ENCODE measurements at regions not wholly inside any gene's neighbourhood (a gene's known extent, or its start where the extent isn't known, plus 50 kb on each side); places are given as distances from the start of the nearest gene placed in this dataset.

GRCh38 chr11:42713753-42714152, 598.0 kb upstream of the API5 start:
- Histone ChIP-seq H3K36me3 (no peaks in the 10 kb centered on the region), H3K27ac (no peak overlapping the region), H3K9me3 (ENCODE audit: low read depth) (no peaks in the 10 kb centered on the region), H3K4me1 (ENCODE audit: low read depth) (no peaks in the 10 kb centered on the region), H3K27me3 (no peaks in the 10 kb centered on the region), H3K4me3 (no peak overlapping the region)
- TF ChIP-seq CTCF (IDR thresholded peaks at IDR 0.05; ENCODE audit: low read depth, low read length): no peak
- no peak for DNase-seq (ENCODE audit: low read depth in 1 of 2, low spot score in 1 of 2)

- Histone ChIP-seq H3K36me3 (no peaks in the 10 kb centered on the region), H3K4me1 (ENCODE audit: low read depth) (no peaks in the 10 kb centered on the region), H3K9me3 (ENCODE audit: low read depth) (no peaks in the 10 kb centered on the region), H3K4me3 (no peak overlapping the region), H3K27me3 (no peaks in the 10 kb centered on the region), H3K27ac (no peak overlapping the region)
- no peak for TF ChIP-seq CTCF (IDR thresholded peaks at IDR 0.05; ENCODE audit: low read depth, low read length)
- no peak for DNase-seq (ENCODE audit: low read depth in 1 of 2, low spot score in 1 of 2)
These were observed 590.9 kb upstream of the API5 start for GRCh38 chr11:42720716-42721563.

GRCh38 chr11:42727879-42728278, 583.9 kb upstream of the API5 start:
- no peak for TF ChIP-seq CTCF (IDR thresholded peaks at IDR 0.05; ENCODE audit: low read depth, low read length)

GRCh38 chr11:42762348-42762747, 549.4 kb upstream of the API5 start:
- no peaks in the 10 kb centered on the region for H3K36me3 ChIP-seq
- no peak for TF ChIP-seq CTCF (IDR thresholded peaks at IDR 0.05; ENCODE audit: low read depth, low read length)
- no peak overlapping the region for H3K4me3 ChIP-seq
- H3K27me3 ChIP-seq: no peaks in the 10 kb centered on the region
- no peak overlapping the region for H3K27ac ChIP-seq
- no peaks in the 10 kb centered on the region for H3K9me3 ChIP-seq (ENCODE audit: low read depth)
- DNase-seq (ENCODE audit: low read depth in 1 of 2, low spot score in 1 of 2): no peak
- peaks cover 12% of the 10 kb centered on the region for H3K4me1 ChIP-seq (ENCODE audit: low read depth)

More at GRCh38 chr11:42727879-42728278, 583.9 kb upstream of the API5 start:
- no peak overlapping the region for H3K4me3 ChIP-seq
- no peak for DNase-seq (ENCODE audit: low read depth in 1 of 2, low spot score in 1 of 2)
- H3K27me3 ChIP-seq: no peaks in the 10 kb centered on the region
- no peaks in the 10 kb centered on the region for H3K9me3 ChIP-seq (ENCODE audit: low read depth)
- H3K27ac ChIP-seq: no peak overlapping the region
- H3K36me3 ChIP-seq: no peaks in the 10 kb centered on the region
- H3K4me1 ChIP-seq (ENCODE audit: low read depth): no peaks in the 10 kb centered on the region

GRCh38 chr11:42764936-42765335, 546.9 kb upstream of the API5 start:
- Histone ChIP-seq H3K9me3 (ENCODE audit: low read depth) (no peaks in the 10 kb centered on the region), H3K4me3 (no peak overlapping the region), H3K27me3 (no peaks in the 10 kb centered on the region), H3K4me1 (ENCODE audit: low read depth) (peaks cover 12% of the 10 kb centered on the region), H3K36me3 (no peaks in the 10 kb centered on the region), H3K27ac (no peak overlapping the region)
- TF ChIP-seq CTCF (IDR thresholded peaks at IDR 0.05; ENCODE audit: low read depth, low read length): no peak
- DNase-seq (ENCODE audit: low read depth in 1 of 2, low spot score in 1 of 2): no peak

All from cardiac muscle cell (in vitro differentiated cells and primary cell).